ENCODE measurements at regions not wholly inside any gene's neighbourhood (a gene's known extent, or its start where the extent isn't known, plus 50 kb on each side); places are given as distances from the start of the nearest gene placed in this dataset.

GRCh38 chr4:85106166-85106565 lies 139.7 kb upstream of the WDFY3 start:
- Histone ChIP-seq H3K4me1 (no peaks in the 10 kb centered on the region), H3K27ac (no peak overlapping the region), H3K4me3 (no peak overlapping the region), H3K9me3 (no peaks in the 10 kb centered on the region), H3K36me3 (no peaks in the 10 kb centered on the region), H3K27me3 (no peaks in the 10 kb centered on the region)
- intact Hi-C loops (cut with DNase I; ENCODE audit: low total_unique reads) (no loop called here), in situ Hi-C loops (cut with MboI; ENCODE audit: low sequenced_read_pairs in 4 of 4) (no loop called here)
- TF ChIP-seq CTCF (IDR thresholded peaks at IDR 0.05 in 4 of 5, conservative IDR thresholded peaks at IDR 0.05 in 1 of 5) (no peak), POLR2A (IDR thresholded peaks at IDR 0.05) (no peak)
- no peak for ATAC-seq
- no peak for DNase-seq

GRCh38 chr4:85106805-85107336 lies 140.4 kb upstream of the WDFY3 start:
- TF ChIP-seq POLR2A (IDR thresholded peaks at IDR 0.05) = no peak
- no peaks in the 10 kb centered on the region for H3K36me3 ChIP-seq

GRCh38 chr4:85107553-85107952 lies 141.1 kb upstream of the WDFY3 start:
- H3K4me3 ChIP-seq = no peak overlapping the region
- TF ChIP-seq POLR2A (IDR thresholded peaks at IDR 0.05) (no peak), CTCF (IDR thresholded peaks at IDR 0.05 in 4 of 5, conservative IDR thresholded peaks at IDR 0.05 in 1 of 5) (no peak)
- DNase-seq (no peak), ATAC-seq (no peak)
- H3K36me3 ChIP-seq = no peaks in the 10 kb centered on the region
- intact Hi-C loops (cut with DNase I; ENCODE audit: low total_unique reads) = no loop called here
- peaks cover 0 to 4% (median 0%) of the 10 kb centered on the region in 3 donors for H3K27me3 ChIP-seq
- no peak overlapping the region for H3K27ac ChIP-seq
- no peaks in the 10 kb centered on the region for H3K4me1 ChIP-seq
- H3K9me3 ChIP-seq = no peaks in the 10 kb centered on the region
- in situ Hi-C loops (cut with MboI; ENCODE audit: low sequenced_read_pairs in 4 of 4) = no loop called here

More at GRCh38 chr4:85106805-85107336, 140.4 kb upstream of the WDFY3 start:
- Histone ChIP-seq H3K4me3 (no peak overlapping the region), H3K4me1 (no peaks in the 10 kb centered on the region), H3K9me3 (no peaks in the 10 kb centered on the region), H3K27ac (no peak overlapping the region), H3K27me3 (no peaks in the 10 kb centered on the region)
- in situ Hi-C loops (cut with MboI; ENCODE audit: low sequenced_read_pairs in 4 of 4) = no loop called here
- DNase-seq (no peak), ATAC-seq (no peak)
- intact Hi-C loops (cut with DNase I; ENCODE audit: low total_unique reads) = no loop called here

GRCh38 chr4:85113706-85114105 lies 147.2 kb upstream of the WDFY3 start:
- Histone ChIP-seq H3K27ac (no peak overlapping the region), H3K36me3 (no peaks in the 10 kb centered on the region), H3K4me3 (no peak overlapping the region), H3K4me1 (no peaks in the 10 kb centered on the region), H3K27me3 (peaks cover 0 to 5% (median 0%) of the 10 kb centered on the region in 3 donors), H3K9me3 (no peaks in the 10 kb centered on the region)
- intact Hi-C loops (cut with DNase I; ENCODE audit: low total_unique reads) = no loop called here
- in situ Hi-C loops (cut with MboI; ENCODE audit: low sequenced_read_pairs in 4 of 4) = no loop called here
- DNase-seq = no peak
- TF ChIP-seq CTCF (IDR thresholded peaks at IDR 0.05 in 4 of 5, conservative IDR thresholded peaks at IDR 0.05 in 1 of 5) (no peak), POLR2A (IDR thresholded peaks at IDR 0.05) (no peak)
- ATAC-seq = no peak

GRCh38 chr4:85114526-85114925 lies 148.0 kb upstream of the WDFY3 start:
- DNase-seq = no peak
- TF ChIP-seq POLR2A (IDR thresholded peaks at IDR 0.05) = no peak
- no peak for TF ChIP-seq CTCF (IDR thresholded peaks at IDR 0.05 in 4 of 5, conservative IDR thresholded peaks at IDR 0.05 in 1 of 5)
- ATAC-seq = no peak
- peaks cover 0 to 5% (median 0%) of the 10 kb centered on the region in 3 donors for H3K27me3 ChIP-seq
- no peaks in the 10 kb centered on the region for H3K4me1 ChIP-seq
- H3K9me3 ChIP-seq = no peaks in the 10 kb centered on the region
- intact Hi-C loops (cut with DNase I; ENCODE audit: low total_unique reads) (no loop called here), in situ Hi-C loops (cut with MboI; ENCODE audit: low sequenced_read_pairs in 4 of 4) (no loop called here)
- no peak overlapping the region for H3K27ac ChIP-seq
- H3K36me3 ChIP-seq = no peaks in the 10 kb centered on the region
- H3K4me3 ChIP-seq = no peak overlapping the region
